Medulla oblongata (tissue), 1 donor: ENCODE measurements at regions not wholly inside any gene's neighbourhood (a gene's known extent, or its start where the extent isn't known, plus 50 kb on each side); places are given as distances from the start of the nearest gene placed in this dataset.

ENCODE experiments used
- DNase-seq: peaks from one replicate; pipeline ENCODE4 v3.0.0-alpha.2; 2015; ENCODE audit errors: extremely low spot score

DNA sequence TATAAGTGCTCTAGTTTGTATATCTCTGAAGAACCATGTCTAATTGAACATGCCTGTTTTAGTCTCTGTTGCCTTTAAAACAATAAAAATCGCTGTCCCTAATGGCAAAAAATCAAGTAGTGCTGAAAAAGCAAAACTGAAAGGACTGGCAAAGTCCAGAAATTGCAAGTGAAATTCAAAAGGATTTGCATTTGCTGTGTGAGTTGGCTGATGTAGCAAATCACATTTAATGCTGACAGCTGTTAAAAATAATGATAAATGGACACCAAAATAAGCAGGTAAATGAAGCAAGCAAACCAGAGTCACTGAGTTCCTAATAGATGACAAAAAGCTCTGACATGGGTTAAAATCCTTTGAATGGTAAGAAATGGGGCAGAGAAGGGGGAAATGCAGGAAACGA lies 874.1 kb downstream of the GRM8 start:
- DNase-seq = no peak

GRCh38 chr7:126370038-126370668 lies 882.6 kb downstream of the GRM8 start:
- DNase-seq = no peak

- DNase-seq = no peak
Measured at GRCh38 chr7:126362746-126363145, 890.0 kb downstream of the GRM8 start.

DNA sequence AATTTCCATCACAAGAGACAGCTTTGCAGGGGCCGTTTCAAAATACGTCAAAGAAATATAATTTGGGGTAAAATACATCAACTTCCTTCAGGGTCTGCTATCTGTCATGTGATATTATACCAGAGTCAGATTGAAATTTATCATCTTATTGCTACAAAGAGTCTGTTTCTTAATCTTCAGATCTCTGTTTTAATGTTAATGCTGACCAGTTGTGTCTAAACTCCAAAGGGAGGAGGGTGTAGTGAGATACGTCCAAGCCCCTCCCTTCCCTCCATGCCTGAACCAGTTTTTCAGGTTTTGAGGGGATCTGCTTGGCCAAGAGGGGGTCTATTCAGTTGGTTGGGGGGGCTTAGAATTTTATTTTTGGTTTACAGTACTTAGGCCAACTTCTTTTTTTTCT lies 891.6 kb downstream of the GRM8 start:
- no peak for DNase-seq

GRCh38 chr7:126339813-126340212 lies 912.9 kb downstream of the GRM8 start:
- no peak for DNase-seq

DNA sequence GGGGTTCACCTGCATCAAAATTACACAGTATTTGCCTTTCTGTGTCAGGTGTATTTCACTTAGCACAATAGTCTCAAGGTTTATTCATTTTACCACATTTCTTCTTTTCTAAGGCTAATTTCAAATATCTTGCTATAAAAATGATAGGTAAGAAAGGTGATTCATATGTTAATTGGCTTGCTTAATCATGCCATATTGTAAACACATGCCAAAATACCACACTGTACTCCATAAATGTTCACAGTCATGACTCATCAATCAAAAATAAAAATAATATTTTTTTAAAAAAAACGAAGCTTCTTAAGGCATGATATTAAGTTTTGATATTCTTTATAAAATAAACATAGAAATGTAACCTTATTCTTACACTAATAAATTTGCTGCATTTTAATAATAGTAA lies 947.1 kb downstream of the GRM8 start:
- no peak for DNase-seq

GRCh38 chr7:126303926-126304325 lies 948.8 kb downstream of the GRM8 start:
- DNase-seq = no peak

GRCh38 chr7:126302639-126303038 lies 950.1 kb downstream of the GRM8 start:
- DNase-seq = no peak

GRCh38 chr7:126286317-126286716 lies 966.4 kb downstream of the GRM8 start:
- DNase-seq = no peak

- DNase-seq = no peak
Measured at GRCh38 chr7:126236261-126236660, 1016.5 kb downstream of the GRM8 start.

DNA sequence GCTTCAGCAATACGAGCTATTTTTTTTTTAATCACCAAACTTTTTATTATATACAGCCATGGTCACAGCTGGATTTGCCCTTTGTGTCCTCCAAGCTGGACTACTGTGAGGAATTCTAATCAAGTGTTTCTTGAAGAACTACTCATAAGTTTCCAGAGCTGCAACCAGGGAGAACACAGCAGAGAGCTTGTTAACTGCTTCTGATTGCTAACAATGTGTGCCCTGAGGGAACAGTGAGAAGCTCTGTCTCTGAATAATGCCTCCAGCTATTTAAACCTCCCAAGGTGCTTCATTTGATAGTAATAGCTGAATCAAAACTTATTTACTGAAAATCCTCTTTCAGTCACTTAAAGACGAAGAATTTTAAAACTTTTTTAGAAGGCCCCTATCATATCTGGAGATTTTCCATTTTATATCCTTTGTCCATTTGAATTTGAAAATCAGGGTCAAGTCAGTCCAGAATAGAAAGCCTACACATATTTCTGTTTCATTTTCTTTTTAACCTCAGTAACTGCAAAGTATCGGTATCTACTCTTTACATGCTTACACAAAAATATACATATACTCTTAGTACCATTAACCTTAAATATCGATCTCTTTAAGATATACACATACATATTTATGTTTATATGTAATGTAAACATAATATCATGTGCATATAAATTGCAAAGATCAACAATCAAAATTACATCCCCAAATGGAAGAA lies 1024.2 kb downstream of the GRM8 start:
- DNase-seq = no peak

DNA sequence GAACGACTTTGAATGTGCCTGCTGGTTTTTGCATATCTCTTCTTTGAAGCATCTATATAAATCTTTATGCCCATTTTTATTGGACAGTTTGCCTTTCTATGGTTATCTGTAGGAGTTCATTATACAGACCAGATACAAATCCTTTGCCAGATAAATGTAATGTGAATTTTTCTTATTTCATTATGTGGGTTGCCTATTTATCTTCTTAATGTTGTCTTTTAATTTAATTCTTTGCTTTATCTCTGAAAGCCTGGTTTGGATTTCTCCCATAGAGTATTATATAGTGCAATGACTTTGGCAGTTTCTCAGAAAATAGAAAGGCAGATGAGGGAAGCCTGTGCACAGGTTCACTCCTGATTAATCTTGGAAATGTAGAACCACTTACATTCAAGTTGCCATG lies 1025.1 kb downstream of the GRM8 start:
- DNase-seq = no peak

- no peak for DNase-seq
Measured at GRCh38 chr7:126227055-126227454, 1025.7 kb downstream of the GRM8 start.

DNA sequence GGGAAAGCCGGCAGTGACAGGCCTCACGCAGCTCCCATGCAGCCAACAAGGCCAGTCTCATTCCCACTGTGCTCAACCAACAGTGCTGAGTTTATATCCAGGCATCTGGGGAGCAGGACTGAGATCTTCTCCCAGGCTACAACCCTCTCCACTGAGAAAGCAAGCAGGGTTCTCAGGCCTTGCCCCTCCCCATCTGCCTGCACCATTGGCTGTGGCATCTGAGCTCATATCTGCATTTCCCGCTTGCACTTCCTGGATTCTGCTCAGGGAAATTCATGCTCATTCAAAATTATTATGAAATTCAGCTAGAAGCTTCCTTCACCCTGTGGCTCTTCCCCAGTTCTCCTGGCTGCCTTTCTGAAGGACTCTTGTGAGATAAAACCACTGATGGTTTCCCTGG lies 1029.0 kb downstream of the GRM8 start:
- no peak for DNase-seq

DNA sequence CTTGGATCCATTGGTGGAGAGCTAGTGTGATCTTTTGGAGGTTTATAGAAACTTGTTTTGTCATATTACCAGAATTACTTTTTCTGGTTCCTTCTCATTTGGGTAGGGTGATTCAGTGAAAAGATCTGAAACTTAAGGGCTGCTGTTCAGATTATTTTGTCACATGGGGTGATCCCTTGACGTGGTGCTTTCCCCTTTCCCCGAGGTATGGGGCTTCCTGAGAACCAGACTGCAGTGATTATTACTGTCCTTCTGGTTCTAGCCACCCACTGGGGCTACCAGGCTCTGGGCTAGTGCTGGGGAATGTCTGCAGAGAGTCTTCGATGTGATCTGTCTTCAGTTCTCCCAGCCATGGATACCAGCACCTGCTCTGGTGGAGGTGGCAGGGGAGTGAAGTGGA lies 1030.0 kb downstream of the GRM8 start:
- DNase-seq = no peak

DNA sequence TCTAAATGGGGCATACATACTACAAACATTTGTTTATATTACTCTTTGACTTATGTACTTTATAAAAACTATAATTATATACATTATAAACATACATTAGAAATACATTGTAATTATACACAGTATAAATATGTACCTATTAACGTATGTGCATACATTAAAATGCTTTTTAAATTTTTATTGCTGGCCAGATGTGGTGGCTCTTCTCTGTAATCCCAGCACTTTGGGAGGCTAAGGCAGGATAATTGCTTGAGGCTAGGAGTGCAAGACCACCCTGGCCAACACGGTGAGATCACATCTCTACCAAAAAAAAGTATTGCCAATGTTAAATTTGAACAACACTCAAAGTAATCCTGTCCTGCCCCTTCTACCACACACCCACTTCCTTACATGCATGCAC lies 1037.0 kb downstream of the GRM8 start:
- DNase-seq = no peak

GRCh38 chr7:126213876-126214275 lies 1038.9 kb downstream of the GRM8 start:
- DNase-seq = no peak

- DNase-seq = no peak
Measured at GRCh38 chr7:126211875-126212274, 1040.9 kb downstream of the GRM8 start.

GRCh38 chr7:126210707-126211106 lies 1042.0 kb downstream of the GRM8 start:
- no peak for DNase-seq

GRCh38 chr7:126203185-126203584 lies 1049.6 kb downstream of the GRM8 start:
- DNase-seq = no peak

GRCh38 chr7:126202177-126202576 lies 1050.6 kb downstream of the GRM8 start:
- DNase-seq = no peak

GRCh38 chr7:126185959-126186580 lies 1066.7 kb downstream of the GRM8 start:
- DNase-seq = no peak

DNA sequence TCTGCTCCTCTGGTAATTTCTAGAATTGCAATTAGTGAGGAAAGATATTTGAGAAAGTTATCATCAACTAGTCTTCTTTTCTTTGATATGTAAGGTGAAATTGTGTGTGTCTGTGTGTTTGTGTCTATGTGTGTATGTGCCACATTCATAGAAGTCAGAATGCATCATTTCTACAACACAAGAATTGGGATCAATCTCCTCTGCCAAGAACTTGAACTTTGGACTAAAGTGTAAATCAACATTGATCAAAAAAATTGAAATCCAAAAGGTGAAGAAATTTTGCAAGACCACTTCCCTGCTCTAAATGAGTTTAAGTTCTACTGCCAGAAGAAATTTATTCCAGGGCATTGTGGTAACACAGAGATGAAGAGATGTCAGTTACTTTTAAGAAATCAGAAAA lies 1072.8 kb downstream of the GRM8 start:
- no peak for DNase-seq
